DMS 273 treated with DMSO at 0.1 percent for 48 hours (cell line): ENCODE measurements at regions not wholly inside any gene's neighbourhood (a gene's known extent, or its start where the extent isn't known, plus 50 kb on each side); places are given as distances from the start of the nearest gene placed in this dataset.

Experiments used
- DNase-seq: peaks from one replicate; lab custom pipeline; 2025; lab: John Stamatoyannopoulos, UW

GRCh38 chr2:163541943-163542342, 193.9 kb downstream of the FIGN start:
- no peak for DNase-seq

GRCh38 chr2:163541495-163541894, 194.3 kb downstream of the FIGN start:
- no peak for DNase-seq

GRCh38 chr2:163528640-163529217, 207.1 kb downstream of the FIGN start:
- no peak for DNase-seq

DNA sequence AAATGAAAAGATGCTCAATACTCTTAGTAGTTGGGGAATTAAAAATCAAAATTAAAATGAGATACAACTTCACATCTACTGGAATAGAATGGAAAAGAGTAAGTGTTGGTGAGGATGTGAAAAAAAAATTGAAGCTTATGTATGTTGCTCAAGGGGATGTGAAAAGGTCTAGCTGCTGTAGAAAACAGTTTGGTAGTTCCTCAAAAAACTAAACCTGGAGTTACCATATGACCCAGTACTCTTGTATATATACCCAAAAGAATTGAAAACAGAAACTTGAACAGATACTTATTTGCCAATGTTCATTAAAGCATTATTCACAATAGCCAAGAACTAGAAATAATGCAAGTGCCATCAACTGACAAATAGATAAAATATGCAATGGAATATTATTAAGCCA, 208.4 kb downstream of the FIGN start:
- no peak for DNase-seq

GRCh38 chr2:163518762-163519161, 217.0 kb downstream of the FIGN start:
- no peak for DNase-seq

DNA sequence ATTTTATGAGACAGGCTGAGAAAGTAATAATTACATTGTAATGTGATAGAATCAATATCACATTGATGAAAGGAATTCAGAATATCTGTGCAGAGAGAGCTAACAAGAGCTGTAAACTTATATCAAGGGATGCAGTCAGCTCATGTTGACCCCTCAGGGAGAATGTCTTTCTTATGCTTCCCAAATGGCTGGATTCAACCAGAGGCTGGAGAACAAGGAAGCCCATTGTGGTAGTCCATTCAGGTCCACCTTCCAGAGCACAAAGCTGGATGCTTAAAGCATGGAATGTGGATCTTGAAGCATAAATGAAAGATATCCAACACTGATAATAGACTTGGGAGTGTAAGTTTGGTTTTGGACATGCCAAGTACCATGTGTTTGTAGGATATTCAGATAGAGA, 220.0 kb downstream of the FIGN start:
- DNase-seq: no peak

GRCh38 chr2:163505281-163505680, 230.5 kb downstream of the FIGN start:
- DNase-seq: no peak

DNA sequence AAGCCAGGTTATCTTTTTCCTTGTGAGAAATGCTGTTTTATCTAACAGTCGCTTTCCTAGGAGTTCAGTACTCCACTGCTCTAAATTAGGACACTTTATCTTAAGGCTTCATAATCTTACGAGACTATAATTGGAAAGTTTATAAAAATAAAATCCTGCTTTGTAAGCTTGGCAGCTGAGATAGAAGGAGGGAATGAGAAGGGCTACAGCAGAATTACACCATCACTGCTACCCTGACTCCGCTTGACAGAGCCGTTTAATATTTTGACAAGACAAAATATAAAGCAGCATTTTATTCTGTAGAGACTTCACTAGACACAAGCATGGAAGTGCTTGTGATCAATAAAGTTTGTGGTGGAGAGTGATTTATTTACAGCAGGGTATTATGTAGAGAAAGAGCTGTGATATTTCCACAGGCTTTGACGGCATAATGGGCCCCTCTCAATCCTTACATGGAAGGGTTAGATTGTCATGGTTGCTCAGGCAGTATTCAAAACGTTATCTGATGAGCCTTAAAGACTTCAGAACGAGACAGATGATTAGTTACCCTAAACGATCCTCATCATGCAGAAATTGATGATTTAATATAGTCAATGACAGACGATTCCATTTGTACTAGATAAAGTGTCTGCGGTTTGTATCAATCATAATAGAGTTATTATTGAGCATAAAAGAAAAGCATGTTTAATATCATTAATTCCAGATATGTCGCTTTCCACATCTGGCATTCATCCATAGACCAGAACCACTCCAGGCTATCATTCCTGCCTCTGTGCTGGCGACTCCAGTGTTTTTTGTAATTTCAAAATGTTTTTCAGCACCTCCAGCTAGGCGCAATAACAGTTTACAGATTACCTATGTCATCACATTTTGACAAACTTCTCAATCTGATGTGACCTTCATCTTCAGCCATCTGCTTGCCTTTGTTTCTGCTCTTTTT, 242.2 kb downstream of the FIGN start:
- no peak for DNase-seq

- no peak for DNase-seq
Measured at GRCh38 chr2:163491850-163492249, 244.0 kb downstream of the FIGN start.

DNA sequence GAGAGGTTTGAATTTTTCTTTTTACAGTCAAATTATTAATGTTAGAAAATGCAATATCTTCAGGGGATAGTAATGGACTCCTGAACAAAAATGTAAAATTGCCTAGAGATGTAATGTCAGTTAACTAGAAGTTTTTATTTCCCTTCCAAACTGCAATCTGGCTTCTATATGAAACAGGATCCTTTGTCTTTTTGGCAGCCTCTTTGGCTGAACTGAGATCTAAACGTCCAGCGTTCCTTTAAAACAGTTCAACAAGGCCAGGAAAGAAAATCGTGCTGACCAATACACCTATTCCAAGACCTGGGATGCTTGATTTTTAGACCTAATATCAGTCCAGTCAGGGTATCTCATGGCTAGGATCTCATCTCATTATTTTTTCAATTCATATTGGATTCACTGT, 245.5 kb downstream of the FIGN start:
- DNase-seq: no peak

GRCh38 chr2:163481515-163481914, 254.3 kb downstream of the FIGN start:
- DNase-seq: no peak

DNA sequence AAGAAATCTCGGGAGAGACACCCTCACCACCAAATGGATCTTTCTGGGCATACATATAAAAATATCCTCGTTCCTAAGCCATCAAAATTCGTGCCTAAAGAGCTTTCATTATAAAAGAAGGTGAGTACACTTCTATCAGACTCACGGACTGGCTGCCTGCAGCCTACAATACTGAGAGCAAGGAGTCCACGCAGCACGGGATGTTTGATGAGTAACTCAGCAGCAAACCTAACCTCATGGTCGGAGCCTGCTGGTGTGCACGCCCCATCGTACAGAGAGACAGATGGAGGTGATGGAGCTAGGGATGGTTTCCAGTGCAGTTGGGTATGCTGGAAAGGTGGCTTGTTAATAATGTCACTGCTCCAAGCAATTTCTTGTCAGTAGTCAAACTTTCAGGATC, 256.2 kb downstream of the FIGN start:
- no peak for DNase-seq

DNA sequence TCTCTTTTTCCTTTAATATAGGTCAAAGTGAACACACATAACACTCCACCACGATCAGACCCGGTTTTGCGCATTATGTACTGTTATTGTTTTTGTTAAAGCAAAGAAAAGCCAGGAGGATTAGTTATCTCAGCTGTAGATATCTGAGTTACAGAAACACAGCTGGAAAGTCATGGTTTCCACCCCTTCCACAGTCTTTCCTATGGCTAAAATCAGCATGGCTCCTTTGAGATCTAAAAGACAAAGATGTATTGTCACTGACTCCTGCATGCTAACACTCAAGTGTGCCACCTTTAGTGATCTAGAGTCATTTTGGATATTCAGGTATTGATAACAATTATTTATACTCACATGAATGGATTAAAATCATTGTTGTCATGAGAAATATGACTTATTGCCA, 260.0 kb downstream of the FIGN start:
- DNase-seq: no peak

DNA sequence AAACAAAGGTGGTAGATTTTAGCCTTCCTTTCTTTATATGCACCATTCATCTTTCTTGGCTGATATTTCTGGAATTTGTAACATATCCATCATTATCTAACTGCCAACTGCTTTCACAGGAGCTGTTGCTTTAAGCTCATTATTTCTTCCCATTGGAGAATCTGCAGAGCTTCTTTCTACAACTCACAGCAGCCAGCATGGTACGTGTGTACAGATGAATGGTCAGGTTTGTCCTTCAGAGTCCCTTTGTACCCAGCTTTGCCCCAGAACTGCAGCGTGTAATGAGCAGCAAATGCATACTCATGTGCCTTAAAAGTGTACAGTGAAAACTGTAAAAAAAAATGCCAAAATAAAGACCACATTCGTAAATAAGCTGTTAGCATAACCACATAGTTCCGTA, 260.9 kb downstream of the FIGN start:
- no peak for DNase-seq

- no peak for DNase-seq
Measured at GRCh38 chr2:163474319-163474744, 261.5 kb downstream of the FIGN start.

DNA sequence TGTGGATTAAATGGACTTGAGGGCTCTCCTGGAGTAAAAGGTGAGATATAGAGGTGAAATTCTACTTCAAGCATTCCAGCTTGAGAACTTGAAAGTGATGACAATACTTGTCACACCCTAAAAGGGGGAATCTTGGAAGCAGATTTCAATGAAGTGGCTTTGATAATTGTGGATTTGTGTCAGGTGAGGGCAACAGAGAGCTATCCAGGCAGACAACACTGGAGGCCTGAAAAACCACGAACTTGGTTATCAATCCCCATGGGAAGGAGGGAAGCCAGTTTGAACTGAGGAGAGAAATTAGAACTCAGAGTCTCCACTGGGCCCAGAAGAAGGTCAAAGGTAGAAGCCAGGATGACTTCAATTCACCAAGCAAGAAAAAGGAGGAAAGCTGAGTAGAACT, 263.9 kb downstream of the FIGN start:
- no peak for DNase-seq

GRCh38 chr2:163469561-163469962, 266.2 kb downstream of the FIGN start:
- DNase-seq: no peak

- DNase-seq: no peak
Measured at GRCh38 chr2:163467251-163467630, 268.6 kb downstream of the FIGN start.

DNA sequence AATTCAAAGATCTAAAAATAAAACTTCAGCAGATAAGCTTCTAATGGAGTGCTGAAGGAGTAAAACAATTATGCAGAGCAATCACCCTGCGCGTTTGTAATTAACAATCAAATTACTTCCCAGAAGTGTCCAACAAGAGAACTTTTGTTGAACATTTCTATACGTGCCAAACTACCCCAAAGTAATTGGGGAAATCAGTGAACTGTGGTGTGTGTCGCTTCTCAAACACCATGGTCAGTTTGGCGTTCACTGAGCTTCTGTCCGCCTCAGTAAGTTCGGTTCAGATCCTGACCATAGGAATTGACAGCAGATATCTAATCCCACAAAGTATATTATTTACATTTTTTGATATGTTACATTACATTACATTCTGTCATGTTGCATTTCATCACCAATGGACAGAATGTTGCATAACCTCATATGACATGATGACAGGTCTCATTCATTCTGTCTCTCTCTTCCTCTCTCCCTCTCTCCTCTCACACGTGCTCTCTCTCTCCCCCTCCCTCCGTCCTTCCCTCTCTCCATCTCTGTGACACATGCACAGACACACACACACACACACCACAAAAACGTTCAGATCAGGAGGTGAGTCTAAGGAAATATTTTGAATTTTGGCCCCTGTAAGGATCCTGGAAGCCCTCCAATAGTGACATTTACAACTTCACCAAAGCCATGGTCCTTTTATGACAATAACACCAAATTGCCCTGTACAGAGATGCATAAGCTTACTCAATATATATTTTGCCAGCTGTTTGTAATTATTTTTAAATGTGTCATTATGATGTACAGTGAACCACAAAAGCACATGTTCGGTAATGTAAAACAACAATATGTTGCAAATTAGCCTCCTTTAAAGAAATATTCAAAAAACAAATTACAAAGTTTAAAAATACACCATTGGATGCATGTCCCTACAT, 269.2 kb downstream of the FIGN start:
- no peak for DNase-seq

- DNase-seq: no peak
Measured at GRCh38 chr2:163465440-163465839, 270.4 kb downstream of the FIGN start.

- no peak for DNase-seq
Measured at GRCh38 chr2:163463411-163463810, 272.4 kb downstream of the FIGN start.

DNA sequence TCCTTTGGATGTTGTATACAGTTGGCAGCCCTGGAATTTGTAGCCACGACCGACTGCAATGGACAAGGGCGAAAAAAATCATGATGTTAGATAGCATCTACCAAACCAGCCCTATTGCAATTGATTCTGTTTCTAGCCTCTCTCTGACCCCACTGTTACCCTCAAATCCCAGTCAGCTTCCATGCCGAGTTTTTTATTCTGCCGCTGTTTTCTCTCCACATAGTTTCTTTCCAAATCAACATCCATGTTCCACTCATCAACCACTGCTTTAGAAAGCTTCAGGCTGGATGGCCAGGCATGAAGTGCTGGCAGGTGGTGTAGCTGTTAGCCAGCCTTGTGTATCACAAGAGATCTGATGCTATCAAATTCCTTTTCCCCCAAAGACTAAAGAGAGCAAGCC, 272.8 kb downstream of the FIGN start:
- no peak for DNase-seq

DNA sequence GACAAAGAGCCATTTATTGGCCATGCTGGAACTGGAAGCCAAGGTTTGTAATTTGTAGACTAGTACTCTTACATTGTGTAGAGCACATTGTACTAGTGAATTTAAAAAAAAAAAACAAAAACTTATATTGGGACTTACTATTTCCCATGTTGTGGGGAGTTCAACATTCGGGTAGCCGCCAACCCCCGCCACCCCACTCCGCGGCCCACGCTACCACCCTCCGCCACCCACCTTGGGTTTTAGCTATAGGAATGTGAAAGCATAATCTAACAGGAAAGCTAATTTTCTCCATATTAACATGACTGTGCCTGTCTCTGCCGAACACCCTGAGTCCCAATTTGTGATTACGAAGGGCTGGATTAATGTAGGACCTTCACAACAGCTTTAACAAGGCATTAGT, 275.8 kb downstream of the FIGN start:
- DNase-seq: no peak
